Activated CD4-positive, alpha-beta T cell treated with anti-CD3 and anti-CD28 coated beads, Interleukin-2, amount 10 ng/mL, durations not matched to agents 7 days and 5 days (primary cell): ENCODE measurements at regions not wholly inside any gene's neighbourhood (a gene's known extent, or its start where the extent isn't known, plus 50 kb on each side); places are given as distances from the start of the nearest gene placed in this dataset. TPM values are rescaled to one million over a fixed set of nuclear protein-coding genes. Genes with fewer than 3 reads are reported as not detected.

Source experiments
- microRNA-seq: library from miRNA; unstranded; fragments of <30 nt; microRNA quantifications from one replicate; pipeline ENCODE4 v1.2.0, GENCODE V29; 2021; ENCODE audit warnings: borderline microRNAs expressed, borderline replicate concordance

Small RNA genes lying in the stretch of these regions (microRNA-seq; reads per million reads assigned to microRNA genes)
- gene MIR1303 (not detected), gene MIR3141 (not detected)
